HepG2 (cell line): ENCODE measurements at regions not wholly inside any gene's neighbourhood (a gene's known extent, or its start where the extent isn't known, plus 50 kb on each side); places are given as distances from the start of the nearest gene placed in this dataset.

Source experiments
- MLXIP ChIP-seq: sonication (generic); formaldehyde crosslinking; IDR thresholded peaks from 2 replicates; pipeline ENCODE4 v1.9.0; 2021; ENCODE audit warnings: missing genetic modification reagents, borderline replicate concordance
- PLSCR1 ChIP-seq: sonication (generic); formaldehyde crosslinking; IDR thresholded peaks from 2 replicates; pipeline ENCODE4 v1.5.0; 2020; ENCODE audit warnings: missing genetic modification reagents, mild to moderate bottlenecking, borderline replicate concordance
- TF ChIP-seq, protein P1 (sequence below): sonication (generic); formaldehyde crosslinking; IDR thresholded peaks from 2 replicates; pipeline ENCODE4 v1.5.0; 2020; ENCODE audit warnings: mild to moderate bottlenecking, missing genetic modification reagents, borderline replicate concordance
- TF ChIP-seq, protein P2 (sequence below): sonication (generic); formaldehyde crosslinking; IDR thresholded peaks from 2 replicates; pipeline ENCODE4 v1.4.0; 2020; ENCODE audit warnings: missing genetic modification reagents
- TF ChIP-seq, protein P3 (sequence below): IDR thresholded peaks from 2 replicates; pipeline ENCODE4 v1.6.1; 2016; ENCODE audit warnings: mild to moderate bottlenecking

DNA sequence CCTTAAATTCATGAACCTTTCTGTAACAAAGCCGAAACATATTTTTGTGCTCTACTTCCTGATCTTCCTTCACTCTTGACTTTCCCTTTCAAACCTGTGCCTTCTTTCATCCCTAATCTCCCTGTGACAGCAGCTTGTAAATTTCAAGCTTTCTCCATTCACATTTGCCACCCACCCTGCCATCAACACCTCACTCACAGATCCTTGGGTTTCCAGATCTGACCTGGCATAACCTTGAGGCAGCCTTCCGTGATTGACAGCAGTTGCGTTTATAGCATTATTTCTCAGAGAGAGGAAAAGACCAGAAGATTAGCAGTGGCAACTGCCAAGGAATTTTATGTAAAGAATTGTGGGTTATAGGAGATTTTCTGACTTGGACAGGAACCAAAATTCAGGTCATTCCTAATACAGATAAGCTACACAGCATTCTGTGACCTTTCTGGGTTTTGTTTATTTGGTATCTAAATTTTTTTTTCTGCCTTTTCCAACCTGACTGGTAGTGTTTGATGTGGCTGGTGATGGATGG lies 260.0 kb downstream of the NR2F1-AS1 start (continued):
- TF ChIP-seq, protein P1, sequence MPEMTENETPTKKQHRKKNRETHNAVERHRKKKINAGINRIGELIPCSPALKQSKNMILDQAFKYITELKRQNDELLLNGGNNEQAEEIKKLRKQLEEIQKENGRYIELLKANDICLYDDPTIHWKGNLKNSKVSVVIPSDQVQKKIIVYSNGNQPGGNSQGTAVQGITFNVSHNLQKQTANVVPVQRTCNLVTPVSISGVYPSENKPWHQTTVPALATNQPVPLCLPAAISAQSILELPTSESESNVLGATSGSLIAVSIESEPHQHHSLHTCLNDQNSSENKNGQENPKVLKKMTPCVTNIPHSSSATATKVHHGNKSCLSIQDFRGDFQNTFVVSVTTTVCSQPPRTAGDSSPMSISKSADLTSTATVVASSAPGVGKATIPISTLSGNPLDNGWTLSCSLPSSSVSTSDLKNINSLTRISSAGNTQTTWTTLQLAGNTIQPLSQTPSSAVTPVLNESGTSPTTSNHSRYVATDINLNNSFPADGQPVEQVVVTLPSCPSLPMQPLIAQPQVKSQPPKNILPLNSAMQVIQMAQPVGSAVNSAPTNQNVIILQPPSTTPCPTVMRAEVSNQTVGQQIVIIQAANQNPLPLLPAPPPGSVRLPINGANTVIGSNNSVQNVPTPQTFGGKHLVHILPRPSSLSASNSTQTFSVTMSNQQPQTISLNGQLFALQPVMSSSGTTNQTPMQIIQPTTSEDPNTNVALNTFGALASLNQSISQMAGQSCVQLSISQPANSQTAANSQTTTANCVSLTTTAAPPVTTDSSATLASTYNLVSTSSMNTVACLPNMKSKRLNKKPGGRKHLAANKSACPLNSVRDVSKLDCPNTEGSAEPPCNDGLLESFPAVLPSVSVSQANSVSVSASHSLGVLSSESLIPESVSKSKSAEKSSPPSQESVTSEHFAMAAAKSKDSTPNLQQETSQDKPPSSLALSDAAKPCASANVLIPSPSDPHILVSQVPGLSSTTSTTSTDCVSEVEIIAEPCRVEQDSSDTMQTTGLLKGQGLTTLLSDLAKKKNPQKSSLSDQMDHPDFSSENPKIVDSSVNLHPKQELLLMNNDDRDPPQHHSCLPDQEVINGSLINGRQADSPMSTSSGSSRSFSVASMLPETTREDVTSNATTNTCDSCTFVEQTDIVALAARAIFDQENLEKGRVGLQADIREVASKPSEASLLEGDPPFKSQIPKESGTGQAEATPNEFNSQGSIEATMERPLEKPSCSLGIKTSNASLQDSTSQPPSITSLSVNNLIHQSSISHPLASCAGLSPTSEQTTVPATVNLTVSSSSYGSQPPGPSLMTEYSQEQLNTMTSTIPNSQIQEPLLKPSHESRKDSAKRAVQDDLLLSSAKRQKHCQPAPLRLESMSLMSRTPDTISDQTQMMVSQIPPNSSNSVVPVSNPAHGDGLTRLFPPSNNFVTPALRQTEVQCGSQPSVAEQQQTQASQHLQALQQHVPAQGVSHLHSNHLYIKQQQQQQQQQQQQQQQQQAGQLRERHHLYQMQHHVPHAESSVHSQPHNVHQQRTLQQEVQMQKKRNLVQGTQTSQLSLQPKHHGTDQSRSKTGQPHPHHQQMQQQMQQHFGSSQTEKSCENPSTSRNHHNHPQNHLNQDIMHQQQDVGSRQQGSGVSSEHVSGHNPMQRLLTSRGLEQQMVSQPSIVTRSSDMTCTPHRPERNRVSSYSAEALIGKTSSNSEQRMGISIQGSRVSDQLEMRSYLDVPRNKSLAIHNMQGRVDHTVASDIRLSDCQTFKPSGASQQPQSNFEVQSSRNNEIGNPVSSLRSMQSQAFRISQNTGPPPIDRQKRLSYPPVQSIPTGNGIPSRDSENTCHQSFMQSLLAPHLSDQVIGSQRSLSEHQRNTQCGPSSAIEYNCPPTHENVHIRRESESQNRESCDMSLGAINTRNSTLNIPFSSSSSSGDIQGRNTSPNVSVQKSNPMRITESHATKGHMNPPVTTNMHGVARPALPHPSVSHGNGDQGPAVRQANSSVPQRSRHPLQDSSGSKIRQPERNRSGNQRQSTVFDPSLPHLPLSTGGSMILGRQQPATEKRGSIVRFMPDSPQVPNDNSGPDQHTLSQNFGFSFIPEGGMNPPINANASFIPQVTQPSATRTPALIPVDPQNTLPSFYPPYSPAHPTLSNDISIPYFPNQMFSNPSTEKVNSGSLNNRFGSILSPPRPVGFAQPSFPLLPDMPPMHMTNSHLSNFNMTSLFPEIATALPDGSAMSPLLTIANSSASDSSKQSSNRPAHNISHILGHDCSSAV (CRISPR knock-in tag), result no peak
- TF ChIP-seq, protein P2, sequence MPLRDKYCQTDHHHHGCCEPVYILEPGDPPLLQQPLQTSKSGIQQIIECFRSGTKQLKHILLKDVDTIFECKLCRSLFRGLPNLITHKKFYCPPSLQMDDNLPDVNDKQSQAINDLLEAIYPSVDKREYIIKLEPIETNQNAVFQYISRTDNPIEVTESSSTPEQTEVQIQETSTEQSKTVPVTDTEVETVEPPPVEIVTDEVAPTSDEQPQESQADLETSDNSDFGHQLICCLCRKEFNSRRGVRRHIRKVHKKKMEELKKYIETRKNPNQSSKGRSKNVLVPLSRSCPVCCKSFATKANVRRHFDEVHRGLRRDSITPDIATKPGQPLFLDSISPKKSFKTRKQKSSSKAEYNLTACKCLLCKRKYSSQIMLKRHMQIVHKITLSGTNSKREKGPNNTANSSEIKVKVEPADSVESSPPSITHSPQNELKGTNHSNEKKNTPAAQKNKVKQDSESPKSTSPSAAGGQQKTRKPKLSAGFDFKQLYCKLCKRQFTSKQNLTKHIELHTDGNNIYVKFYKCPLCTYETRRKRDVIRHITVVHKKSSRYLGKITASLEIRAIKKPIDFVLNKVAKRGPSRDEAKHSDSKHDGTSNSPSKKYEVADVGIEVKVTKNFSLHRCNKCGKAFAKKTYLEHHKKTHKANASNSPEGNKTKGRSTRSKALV (CRISPR knock-in tag), result no peak
- no peak for TF ChIP-seq MLXIP (CRISPR knock-in tag)
- no peak for TF ChIP-seq PLSCR1 (CRISPR knock-in tag)
- TF ChIP-seq, protein P3, sequence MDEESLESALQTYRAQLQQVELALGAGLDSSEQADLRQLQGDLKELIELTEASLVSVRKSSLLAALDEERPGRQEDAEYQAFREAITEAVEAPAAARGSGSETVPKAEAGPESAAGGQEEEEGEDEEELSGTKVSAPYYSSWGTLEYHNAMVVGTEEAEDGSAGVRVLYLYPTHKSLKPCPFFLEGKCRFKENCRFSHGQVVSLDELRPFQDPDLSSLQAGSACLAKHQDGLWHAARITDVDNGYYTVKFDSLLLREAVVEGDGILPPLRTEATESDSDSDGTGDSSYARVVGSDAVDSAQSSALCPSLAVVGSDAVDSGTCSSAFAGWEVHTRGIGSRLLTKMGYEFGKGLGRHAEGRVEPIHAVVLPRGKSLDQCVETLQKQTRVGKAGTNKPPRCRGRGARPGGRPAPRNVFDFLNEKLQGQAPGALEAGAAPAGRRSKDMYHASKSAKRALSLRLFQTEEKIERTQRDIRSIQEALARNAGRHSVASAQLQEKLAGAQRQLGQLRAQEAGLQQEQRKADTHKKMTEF (CRISPR knock-in tag), result no peak
- TF ChIP-seq, all 625 proteins: peak for 0
